Stimulated activated CD4-positive, alpha-beta T cell treated with anti-CD3 and anti-CD28 coated beads, TNF-alpha, amount 100 ng/mL, for 1 hour (primary cell): ENCODE measurements at regions not wholly inside any gene's neighbourhood (a gene's known extent, or its start where the extent isn't known, plus 50 kb on each side); places are given as distances from the start of the nearest gene placed in this dataset.

Experiments
- DNase-seq, 3 donors: peaks; one replicate each; pipeline ENCODE4 v3.0.0-alpha.2; 2020; ENCODE audit warnings: low read depth in 3 of 3, low spot score in 1 of 3

DNA sequence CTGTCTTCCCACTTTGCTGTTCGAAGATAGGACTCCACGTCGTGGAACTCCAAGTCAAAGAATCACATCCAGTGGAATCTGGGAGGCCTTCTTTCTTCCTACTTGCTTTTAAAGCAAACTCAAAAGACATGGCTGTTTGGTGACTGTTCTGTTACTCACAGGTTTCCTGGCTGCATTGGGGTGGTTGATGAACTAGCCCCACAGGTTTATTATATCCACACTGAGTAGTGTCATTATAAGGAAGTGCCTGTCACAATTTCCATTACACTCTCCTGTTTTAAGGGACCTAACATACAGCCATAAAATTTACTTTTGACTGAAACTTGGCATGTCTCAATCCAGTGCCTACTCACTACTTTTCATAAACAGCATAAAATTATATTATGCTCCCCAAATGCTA lies 287.3 kb upstream of the SP4 start:
- DNase-seq = no peak

GRCh38 chr7:21141476-21141875 lies 286.4 kb upstream of the SP4 start:
- DNase-seq = no peak

DNA sequence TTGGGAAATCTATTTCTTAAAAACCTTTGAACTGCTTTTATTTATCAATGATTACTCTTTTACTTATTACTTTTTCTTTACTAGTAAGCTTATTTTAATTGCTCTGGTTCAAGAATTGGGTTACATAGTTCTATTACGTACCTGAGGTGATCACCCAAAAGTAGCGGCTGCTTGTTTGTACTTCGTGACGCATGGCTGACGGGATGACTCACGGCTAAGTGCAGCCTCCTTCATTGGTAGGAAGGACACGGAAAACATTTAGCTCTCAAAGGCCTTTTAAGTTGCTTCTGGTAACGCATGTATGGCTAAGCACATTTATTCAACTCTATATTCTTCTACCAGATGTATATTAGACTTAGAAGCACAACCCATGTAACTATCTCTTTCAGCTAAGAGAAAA lies 285.8 kb upstream of the SP4 start:
- DNase-seq = no peak

- no peak for DNase-seq
These were observed 281.1 kb upstream of the SP4 start for GRCh38 chr7:21146642-21147423.

DNA sequence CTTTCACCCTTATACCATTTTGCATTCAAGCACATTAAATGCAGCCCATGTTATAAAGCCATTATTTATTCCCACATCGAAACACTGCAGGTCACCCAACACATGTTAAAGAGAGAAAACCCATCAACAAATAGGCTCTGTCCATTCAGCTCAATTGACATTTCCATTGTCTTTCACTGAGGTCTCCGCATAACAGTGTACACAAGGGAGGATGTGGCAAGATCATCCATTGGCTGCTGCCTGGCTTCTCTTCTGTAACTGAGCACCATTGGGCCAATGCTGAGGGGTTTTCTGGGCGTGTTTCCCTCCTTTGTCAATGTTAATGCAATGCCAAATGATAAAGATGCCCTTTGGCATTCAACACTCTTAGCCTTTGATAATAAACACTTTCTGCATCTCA lies 278.1 kb upstream of the SP4 start:
- DNase-seq = no peak

GRCh38 chr7:21154614-21155013 lies 273.3 kb upstream of the SP4 start:
- DNase-seq = no peak

DNA sequence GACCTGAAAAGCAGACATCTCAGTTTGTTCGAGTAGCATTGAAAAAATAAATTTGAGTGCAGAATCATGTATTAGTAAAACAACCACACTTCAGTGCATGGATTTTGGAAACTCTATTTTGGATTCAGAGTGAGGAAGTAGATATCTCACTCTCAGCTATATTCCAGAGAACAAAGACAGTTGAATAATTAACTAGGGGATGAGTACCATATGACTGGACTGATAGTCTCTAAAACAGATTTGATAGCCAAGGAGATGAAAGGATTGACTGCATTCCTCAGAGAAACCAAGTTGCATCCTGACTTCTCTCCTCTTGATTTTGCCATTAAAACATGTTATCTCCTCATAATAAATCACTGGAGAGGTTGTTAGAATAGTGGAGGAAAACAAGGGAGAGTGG lies 268.4 kb upstream of the SP4 start:
- DNase-seq = no peak

- no peak for DNase-seq
These were observed 267.5 kb upstream of the SP4 start for GRCh38 chr7:21160401-21160800.

DNA sequence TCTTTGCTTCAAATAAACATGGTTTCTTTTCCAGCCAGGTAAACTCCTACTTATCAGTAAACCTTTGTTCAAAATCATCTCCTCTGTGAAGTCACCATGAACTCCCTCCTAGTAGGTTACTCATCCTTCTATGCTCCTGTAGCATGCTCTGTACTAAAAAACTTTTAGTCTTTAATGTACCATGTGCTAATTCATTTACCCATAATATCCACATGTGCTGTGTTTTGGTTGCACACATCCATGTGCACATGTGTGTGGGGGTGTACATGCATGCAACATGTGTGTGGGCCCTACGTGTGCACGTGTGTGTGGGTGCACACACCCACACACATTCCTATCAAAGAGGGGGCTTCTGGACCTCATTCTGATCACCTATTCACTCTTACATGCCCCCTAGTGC lies 259.9 kb upstream of the SP4 start:
- no peak for DNase-seq

DNA sequence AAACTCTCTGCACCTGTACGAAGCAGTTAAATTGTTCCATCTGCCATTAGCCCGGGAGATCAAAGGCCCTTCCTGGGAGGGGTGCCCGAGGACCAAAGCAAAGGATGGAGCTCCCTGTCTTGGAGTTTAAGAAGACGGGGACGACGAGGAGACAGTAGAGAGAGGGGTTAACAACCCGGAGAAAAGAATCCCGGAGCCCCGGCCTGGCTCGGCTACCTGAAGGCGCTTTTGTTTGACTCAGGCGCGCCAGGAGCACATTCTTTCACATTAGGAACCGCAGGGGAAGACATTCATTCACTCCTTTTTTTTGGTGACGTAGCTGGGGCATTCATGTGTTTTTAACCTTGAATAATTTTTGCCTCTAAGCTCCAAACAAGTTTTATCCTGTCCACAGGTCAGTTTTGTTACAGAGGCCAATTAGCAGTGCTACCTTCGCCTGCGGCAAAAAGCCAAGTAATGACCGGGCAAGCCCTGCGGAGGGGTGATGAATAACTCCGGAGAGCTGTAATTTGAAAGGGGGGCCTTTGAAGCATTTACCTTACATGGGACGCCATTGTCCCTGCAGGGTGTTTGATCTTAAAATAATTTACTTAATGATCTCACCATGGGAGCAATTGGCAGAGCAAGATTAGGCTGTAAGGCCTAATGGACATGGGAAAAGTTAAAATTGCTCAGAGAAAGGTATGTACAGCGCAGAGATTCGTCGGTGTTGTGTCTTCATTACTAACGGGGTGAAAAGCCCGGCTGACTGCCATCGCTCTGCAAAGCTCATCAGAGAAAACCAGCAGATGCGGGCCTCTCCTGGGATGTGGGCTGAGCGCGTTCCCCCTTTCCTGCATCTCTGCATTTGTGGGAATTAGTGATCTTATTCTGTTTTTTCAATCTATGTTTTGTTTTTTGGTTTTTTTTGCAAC lies 258.0 kb upstream of the SP4 start:
- no peak for DNase-seq

DNA sequence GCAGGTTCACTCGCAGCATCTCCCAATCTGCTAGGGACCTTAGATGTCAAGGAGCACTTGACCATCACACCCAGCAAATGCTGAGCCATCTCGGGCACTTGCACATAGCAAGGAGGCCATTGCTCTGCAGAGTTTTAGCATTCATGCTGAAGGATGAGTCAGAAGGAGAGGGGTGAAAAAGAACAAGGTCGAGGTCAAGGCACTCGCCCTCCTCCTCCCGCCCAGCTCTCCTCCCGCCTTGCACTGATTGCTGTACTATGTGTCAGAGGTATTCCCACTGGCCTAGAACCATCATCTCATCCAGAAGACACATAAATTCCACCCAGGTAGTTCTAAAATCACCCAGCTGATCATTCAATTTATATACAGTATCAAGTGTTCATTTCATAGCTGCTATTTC lies 255.1 kb upstream of the SP4 start:
- DNase-seq = no peak

GRCh38 chr7:21173436-21173835 lies 254.4 kb upstream of the SP4 start:
- no peak for DNase-seq

GRCh38 chr7:21175714-21176113 lies 252.2 kb upstream of the SP4 start:
- DNase-seq = no peak

DNA sequence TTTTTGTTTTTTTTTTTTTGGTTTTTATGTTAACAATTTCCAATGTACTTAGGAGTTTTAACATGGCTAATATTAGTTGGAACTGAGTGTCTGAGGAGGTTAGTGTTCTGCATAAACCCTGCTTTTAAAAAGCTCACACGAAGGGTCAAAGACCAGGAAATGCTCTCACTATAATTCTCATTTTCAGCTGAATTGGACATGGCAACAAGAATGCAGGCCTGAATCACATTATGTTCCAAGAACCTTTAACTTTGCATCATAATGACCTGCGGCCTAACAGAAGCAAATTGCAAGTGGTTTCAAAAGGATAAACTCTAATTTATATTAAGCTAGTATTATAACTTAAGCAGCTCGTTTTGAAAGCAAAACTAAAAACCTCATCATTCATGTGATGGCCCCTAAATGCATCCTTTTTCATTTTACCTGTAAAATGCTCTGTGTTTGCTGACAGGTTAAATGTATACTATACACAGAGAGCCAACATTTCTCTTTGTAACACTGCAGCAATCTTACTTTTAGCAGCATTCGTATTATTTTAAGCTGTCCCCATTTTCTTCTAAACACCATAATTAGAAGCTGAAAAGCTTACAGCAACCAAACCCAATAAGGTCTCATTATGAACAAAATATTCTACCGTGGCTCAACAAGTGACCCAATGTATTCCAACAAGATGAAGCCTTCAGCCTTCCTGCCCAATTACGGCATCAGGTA lies 242.8 kb upstream of the SP4 start:
- DNase-seq = no peak

GRCh38 chr7:21185653-21186265 lies 242.1 kb upstream of the SP4 start:
- no peak for DNase-seq

GRCh38 chr7:21191321-21192073 lies 236.4 kb upstream of the SP4 start:
- DNase-seq = no peak

- DNase-seq = no peak
These were observed 235.2 kb upstream of the SP4 start for GRCh38 chr7:21192657-21193056.

DNA sequence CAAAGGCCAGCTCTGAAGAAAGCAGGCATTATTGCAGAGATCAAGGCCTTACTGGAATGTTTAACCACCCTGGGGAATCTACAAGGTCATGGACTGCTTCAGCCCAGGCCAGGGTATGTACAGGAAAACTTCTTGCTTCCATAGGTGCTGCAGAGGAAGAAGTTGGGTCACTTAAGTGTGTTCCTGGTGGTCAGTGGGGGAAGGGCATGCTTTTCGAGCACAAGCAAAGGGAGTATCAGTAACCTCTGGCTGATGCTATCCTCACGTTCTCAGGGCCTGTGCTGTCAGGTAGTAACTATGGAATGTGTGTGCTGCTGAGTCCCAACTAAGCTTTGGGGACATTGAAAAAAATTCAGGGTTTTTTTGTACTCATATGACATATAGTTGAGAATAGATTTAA lies 234.0 kb upstream of the SP4 start:
- DNase-seq = no peak

DNA sequence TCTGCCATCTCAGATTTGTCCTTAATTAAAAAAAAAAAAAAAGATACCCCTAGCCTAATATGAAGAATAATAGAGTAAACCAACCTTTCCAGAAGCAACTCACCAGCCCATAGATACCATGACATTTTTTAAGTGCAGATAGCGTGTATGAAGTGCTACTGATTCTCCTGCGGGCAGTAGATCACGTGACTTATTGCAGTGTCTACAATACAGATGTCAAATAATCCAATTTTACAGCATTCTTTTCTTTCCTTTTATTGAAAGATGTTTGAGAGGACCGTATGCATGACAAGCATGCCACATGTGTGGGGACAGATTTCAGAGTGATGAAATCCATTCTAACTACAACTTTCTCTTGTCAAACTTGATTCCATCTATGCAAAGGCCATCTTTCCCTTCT lies 232.9 kb upstream of the SP4 start:
- DNase-seq = no peak

DNA sequence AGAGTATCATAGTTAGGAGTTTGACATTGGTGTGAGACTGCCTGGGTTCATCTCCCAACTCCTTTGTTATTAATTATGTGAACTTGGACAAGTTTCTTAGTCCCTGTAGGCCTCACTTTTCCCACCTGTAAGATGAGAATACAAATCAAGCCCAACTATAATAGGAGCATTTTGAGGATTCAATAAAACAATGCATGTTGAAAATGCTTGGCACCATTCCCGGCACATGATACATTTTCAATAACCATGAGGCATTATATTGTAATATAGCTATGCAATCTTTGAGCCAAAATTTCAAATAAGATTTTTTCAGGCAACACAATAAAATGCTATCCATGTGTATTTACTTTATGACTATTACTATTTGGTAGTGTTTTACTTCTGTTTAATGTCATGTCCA lies 229.0 kb upstream of the SP4 start:
- DNase-seq = no peak

GRCh38 chr7:21200503-21200902 lies 227.4 kb upstream of the SP4 start:
- no peak for DNase-seq
